Activated CD8-positive, alpha-beta T cell treated with anti-CD3 and anti-CD28 coated beads, Interleukin-2, amount 10 ng/mL, durations not matched to agents 7 days and 5 days (primary cell): ENCODE measurements at regions not wholly inside any gene's neighbourhood (a gene's known extent, or its start where the extent isn't known, plus 50 kb on each side); places are given as distances from the start of the nearest gene placed in this dataset.

Experiments used
- ATAC-seq: fragments of 150-1000 bp; cut with Tn5 transposase; one replicate; pipeline ENCODE4 v1.10.0; 2021; ENCODE audit warnings: moderate library complexity
- CTCF ChIA-PET: fragments of 350-600 bp; sonication (Branson Sonifier 250); formaldehyde crosslinking; loops from one replicate; lab custom pipeline; 2021; ENCODE audit warnings: antibody characterized with exemption; lab: Charles Lee
- POLR2A ChIA-PET: fragments of 350-600 bp; sonication (Branson Sonifier 250); formaldehyde crosslinking; loops from one replicate; lab custom pipeline; 2021; ENCODE audit warnings: antibody characterized with exemption; lab: Charles Lee
- DNase-seq: peaks from one replicate; pipeline ENCODE4 v3.0.0-alpha.2; 2020
- H3K27ac Mint-ChIP-seq: one replicate; pipeline ENCODE4 v1.8.0; 2021; ENCODE audit warnings: mild to moderate bottlenecking, mixed read lengths
- H3K27me3 Mint-ChIP-seq: one replicate; pipeline ENCODE4 v1.8.0; 2021; ENCODE audit warnings: low read depth, mixed read lengths
- H3K36me3 Mint-ChIP-seq: one replicate; pipeline ENCODE4 v1.8.0; 2021; ENCODE audit warnings: low read depth, mixed read lengths
- H3K4me1 Mint-ChIP-seq: one replicate; pipeline ENCODE4 v1.8.0; 2021; ENCODE audit warnings: low read depth, mixed read lengths
- H3K4me3 Mint-ChIP-seq: one replicate; pipeline ENCODE4 v1.8.0; 2021; ENCODE audit warnings: mild to moderate bottlenecking, mixed read lengths
- H3K9me3 Mint-ChIP-seq: one replicate; pipeline ENCODE4 v1.8.0; 2022; ENCODE audit warnings: mixed read lengths; ENCODE audit not compliant: insufficient read depth

DNA sequence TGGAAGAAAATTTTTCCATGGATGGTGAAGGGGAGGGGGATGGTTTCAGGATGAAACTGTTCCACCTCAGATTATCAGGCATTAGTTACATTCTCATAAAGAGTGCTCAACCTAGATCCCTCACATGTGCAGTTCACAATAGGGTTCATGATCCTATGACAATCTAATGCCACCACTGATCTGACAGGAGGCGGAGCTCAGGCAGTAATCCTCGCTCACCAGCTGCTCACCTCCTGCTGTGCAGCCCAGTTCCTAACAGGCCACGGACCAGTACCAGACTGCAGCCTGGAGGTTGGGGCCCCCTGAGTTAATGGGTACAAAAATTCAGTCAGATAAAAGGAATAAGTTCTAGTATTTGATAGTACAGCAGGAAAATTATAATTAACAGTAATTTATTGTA lies 337.2 kb downstream of the NPR3 start:
- no peak overlapping the region for H3K4me3 Mint-ChIP-seq
- POLR2A ChIA-PET: no interaction called here
- ATAC-seq (no peak), DNase-seq (no peak)
- H3K27ac Mint-ChIP-seq: no peak overlapping the region
- no peaks in the 10 kb centered on the region for H3K27me3 Mint-ChIP-seq
- CTCF ChIA-PET: no interaction called here
- H3K4me1 Mint-ChIP-seq: no peaks in the 10 kb centered on the region
- no peaks in the 10 kb centered on the region for H3K36me3 Mint-ChIP-seq
- peaks cover 6% of the 10 kb centered on the region for H3K9me3 Mint-ChIP-seq

DNA sequence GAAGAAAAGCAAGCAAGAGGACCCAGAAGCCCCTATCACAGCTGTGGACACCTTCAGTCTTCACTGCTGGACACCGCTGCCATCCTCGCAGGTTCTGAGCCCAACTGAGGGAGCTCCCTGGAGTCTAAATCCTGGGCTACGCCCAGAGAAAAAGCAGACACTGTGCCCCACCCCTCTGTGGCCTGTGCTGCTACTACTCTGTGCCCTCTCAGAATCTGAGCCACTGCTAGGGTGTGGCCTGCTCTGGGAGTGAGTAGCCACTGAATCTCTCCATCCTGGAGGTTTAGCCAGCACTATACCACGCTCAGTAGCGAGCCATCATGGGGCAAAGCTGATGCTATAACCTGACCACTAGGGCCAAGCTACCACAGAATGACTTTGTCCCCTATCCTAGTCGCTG lies 338.2 kb downstream of the NPR3 start:
- Mint-ChIP-seq H3K27ac (no peak overlapping the region), H3K4me1 (no peaks in the 10 kb centered on the region), H3K4me3 (no peak overlapping the region), H3K27me3 (no peaks in the 10 kb centered on the region), H3K36me3 (no peaks in the 10 kb centered on the region), H3K9me3 (peaks cover 6% of the 10 kb centered on the region)
- DNase-seq: no peak
- CTCF ChIA-PET: no interaction called here
- no peak for ATAC-seq
- POLR2A ChIA-PET: no interaction called here

DNA sequence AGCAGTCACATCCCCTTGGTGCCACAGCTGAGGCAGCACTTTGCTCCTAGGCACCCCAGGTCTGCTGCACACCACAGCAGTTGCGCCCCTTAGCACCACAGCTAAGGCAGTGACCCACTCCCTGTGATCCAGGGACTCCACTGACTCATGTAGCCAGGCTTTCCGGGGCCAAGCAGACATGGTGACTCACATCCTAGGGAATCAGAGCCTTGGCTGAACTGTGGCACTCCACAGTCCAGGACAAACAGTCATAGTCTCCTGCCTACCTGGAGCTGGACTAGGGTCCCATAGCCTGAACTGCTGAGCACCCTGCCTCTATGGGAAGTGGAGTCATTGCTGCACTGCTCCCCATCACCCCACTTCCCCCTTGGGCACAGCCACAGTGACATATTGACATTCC lies 338.7 kb downstream of the NPR3 start:
- ChIA-PET POLR2A (no interaction called here), CTCF (no interaction called here)
- ATAC-seq (no peak), DNase-seq (no peak)
- Mint-ChIP-seq H3K4me1 (no peaks in the 10 kb centered on the region), H3K27ac (no peak overlapping the region), H3K4me3 (no peak overlapping the region), H3K9me3 (peaks cover 6% of the 10 kb centered on the region), H3K27me3 (no peaks in the 10 kb centered on the region), H3K36me3 (no peaks in the 10 kb centered on the region)

DNA sequence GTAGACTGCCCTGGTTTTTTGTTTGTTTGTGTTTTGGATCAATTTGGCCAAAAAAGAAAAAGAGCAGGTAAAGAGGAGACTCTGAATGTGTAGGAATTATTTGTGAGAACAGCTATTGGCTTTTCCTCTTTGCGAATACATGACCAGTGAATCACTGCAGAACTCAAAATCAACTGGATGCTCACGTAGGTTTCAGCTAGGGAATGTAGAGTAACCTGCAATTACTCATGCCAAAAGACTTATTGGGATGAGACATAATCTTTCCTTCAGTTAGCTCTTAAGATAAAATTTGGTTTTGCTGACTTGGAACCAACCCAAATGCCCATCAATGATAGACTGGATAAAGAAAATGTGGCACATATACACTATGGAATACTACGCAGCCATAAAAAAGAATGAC lies 348.0 kb downstream of the NPR3 start:
- Mint-ChIP-seq H3K9me3 (no peaks in the 10 kb centered on the region), H3K4me1 (no peaks in the 10 kb centered on the region), H3K27me3 (no peaks in the 10 kb centered on the region), H3K36me3 (no peaks in the 10 kb centered on the region), H3K27ac (no peak overlapping the region), H3K4me3 (no peak overlapping the region)
- POLR2A ChIA-PET: no interaction called here
- no peak for DNase-seq
- CTCF ChIA-PET: no interaction called here
- ATAC-seq: no peak

DNA sequence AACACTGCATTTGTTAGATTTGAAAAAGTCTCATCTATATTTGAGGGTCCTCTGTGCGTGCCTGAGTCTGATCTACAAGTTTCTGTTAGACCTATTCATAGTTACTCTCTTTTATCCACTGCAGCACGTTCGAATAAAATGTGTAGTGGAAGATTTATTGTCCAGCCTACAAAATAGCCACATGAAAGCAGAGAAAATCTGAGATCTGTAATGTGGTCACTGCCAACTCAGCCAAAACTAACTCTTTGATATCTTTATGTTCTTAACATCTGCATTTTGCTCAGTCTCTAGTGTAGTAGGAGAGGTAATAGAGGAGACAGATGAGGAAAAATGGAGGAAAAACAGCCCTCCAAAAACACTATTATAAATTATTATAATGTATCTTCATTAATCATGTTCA lies 354.0 kb downstream of the NPR3 start:
- ChIA-PET CTCF (no interaction called here), POLR2A (no interaction called here)
- DNase-seq (no peak), ATAC-seq (no peak)
- Mint-ChIP-seq H3K4me3 (no peak overlapping the region), H3K9me3 (no peaks in the 10 kb centered on the region), H3K27me3 (no peaks in the 10 kb centered on the region), H3K36me3 (no peaks in the 10 kb centered on the region), H3K27ac (no peak overlapping the region), H3K4me1 (no peaks in the 10 kb centered on the region)

DNA sequence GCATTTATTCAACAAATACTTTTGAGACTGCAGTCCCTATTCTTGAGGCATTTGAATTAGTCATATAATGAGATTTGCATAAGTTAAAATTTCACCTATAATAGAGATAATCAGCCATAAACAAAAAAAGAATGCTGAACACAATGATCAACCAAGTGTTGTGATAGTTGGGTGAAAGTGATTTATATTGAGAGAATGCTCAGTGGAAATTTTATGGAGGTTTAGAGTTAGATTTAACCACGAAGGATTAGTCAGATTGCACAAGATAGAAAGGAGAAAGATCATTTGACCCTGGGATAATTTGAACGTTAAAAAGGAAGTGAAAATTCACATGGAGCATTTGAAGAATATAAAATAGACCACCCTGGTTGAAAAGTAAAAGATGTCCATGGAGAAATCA lies 356.2 kb downstream of the NPR3 start:
- DNase-seq (no peak), ATAC-seq (no peak)
- no peaks in the 10 kb centered on the region for H3K27me3 Mint-ChIP-seq
- no peaks in the 10 kb centered on the region for H3K4me1 Mint-ChIP-seq
- H3K36me3 Mint-ChIP-seq: no peaks in the 10 kb centered on the region
- ChIA-PET POLR2A (no interaction called here), CTCF (no interaction called here)
- H3K27ac Mint-ChIP-seq: no peak overlapping the region
- no peak overlapping the region for H3K4me3 Mint-ChIP-seq
- no peaks in the 10 kb centered on the region for H3K9me3 Mint-ChIP-seq

DNA sequence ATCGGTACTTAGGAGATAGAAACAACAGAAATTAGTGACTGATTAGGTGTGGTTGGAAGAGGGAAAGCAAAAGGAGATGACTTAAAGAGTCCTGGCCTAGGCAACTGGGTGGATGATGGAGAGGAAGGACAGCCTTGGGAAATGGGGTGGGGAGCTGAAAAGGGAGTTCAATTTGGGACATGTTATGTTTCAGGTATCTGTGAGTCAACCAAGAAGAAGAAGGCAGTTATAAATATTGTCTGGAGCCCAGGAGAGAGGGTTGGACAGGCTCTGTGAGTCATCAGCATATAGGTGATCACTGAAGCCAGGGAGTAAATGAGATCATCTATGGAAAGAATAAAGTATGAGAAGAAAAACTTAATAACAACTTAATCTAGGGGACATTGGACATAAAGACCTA lies 357.7 kb downstream of the NPR3 start:
- no peaks in the 10 kb centered on the region for H3K4me1 Mint-ChIP-seq
- POLR2A ChIA-PET: no interaction called here
- H3K4me3 Mint-ChIP-seq: no peak overlapping the region
- H3K27me3 Mint-ChIP-seq: no peaks in the 10 kb centered on the region
- CTCF ChIA-PET: no interaction called here
- no peak for DNase-seq
- H3K9me3 Mint-ChIP-seq: no peaks in the 10 kb centered on the region
- ATAC-seq: no peak
- H3K36me3 Mint-ChIP-seq: no peaks in the 10 kb centered on the region
- no peak overlapping the region for H3K27ac Mint-ChIP-seq

DNA sequence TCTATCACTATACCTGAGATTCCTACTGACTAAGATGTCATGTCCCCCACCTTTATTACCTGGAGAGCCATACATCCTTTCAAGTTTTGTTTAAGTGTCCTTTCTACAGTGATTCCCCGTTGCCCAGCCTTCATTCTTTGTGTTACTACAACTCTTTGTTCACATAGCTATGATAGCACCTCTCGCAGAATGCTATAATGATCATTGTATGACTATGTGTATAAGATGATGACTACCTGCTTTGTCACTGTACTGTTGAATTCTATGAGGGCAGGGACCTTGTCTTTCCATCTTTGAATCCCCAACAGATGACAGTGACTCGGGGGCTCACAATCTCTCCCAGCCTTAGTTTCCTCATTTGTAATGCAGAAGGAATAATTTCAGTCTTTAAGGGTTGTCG lies 361.2 kb downstream of the NPR3 start:
- Mint-ChIP-seq H3K4me3 (no peak overlapping the region), H3K9me3 (no peaks in the 10 kb centered on the region), H3K36me3 (no peaks in the 10 kb centered on the region), H3K4me1 (no peaks in the 10 kb centered on the region), H3K27me3 (no peaks in the 10 kb centered on the region), H3K27ac (no peak overlapping the region)
- ATAC-seq (no peak), DNase-seq (no peak)
- CTCF ChIA-PET: no interaction called here
- POLR2A ChIA-PET: no interaction called here

DNA sequence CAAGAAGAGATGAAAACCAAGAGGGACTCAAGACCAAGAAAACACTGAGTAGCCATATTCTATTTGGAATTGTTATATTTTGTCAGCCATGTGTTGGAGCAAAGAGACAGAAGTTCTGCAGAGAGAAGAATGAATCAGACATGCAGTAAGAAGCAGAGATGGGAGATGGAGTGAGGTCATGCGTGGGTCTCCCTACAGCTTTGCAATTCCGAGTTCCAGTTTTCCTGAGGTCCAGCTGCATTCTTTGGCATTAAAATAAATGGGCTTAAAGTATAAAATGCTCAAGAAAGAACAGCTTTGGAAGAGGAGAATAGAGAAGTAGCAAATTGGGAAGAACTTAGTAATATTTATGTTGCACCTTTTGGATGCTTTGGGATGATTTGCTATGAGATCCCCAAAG lies 361.6 kb downstream of the NPR3 start:
- no peak overlapping the region for H3K4me3 Mint-ChIP-seq
- ChIA-PET CTCF (no interaction called here), POLR2A (no interaction called here)
- H3K27me3 Mint-ChIP-seq: no peaks in the 10 kb centered on the region
- H3K9me3 Mint-ChIP-seq: no peaks in the 10 kb centered on the region
- DNase-seq (no peak), ATAC-seq (no peak)
- no peaks in the 10 kb centered on the region for H3K4me1 Mint-ChIP-seq
- H3K27ac Mint-ChIP-seq: no peak overlapping the region
- H3K36me3 Mint-ChIP-seq: no peaks in the 10 kb centered on the region

DNA sequence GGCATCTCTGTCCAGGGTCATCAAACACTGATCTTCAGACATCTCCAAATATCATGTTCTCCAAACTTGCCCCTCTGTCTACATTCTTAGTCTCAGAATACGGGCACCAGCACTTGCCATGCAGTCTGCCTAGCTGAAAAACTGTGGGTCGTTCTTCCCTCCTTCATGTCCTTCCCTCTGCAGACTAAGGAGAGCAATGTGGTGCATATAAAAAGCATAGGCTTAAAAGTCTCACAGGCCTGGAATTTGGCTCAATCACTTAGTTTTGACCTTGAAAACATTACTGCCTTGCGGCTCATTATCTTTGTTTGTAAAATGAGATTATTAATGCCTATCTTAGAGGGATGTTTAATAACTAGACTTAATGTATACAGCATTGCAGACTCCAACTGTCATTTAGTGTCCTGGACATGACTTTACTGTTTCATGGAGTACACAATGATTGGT lies 362.8 kb downstream of the NPR3 start:
- no peak for DNase-seq
- ATAC-seq: no peak
- H3K9me3 Mint-ChIP-seq: no peaks in the 10 kb centered on the region
- CTCF ChIA-PET: no interaction called here
- no peaks in the 10 kb centered on the region for H3K4me1 Mint-ChIP-seq
- POLR2A ChIA-PET: interaction anchor here (0.6 kb wide), 1 partner anchor 18 kb away, joined by 3 read pairs; no protein-coding TSS in a partner anchor
- no peak overlapping the region for H3K27ac Mint-ChIP-seq
- H3K27me3 Mint-ChIP-seq: no peaks in the 10 kb centered on the region
- no peaks in the 10 kb centered on the region for H3K36me3 Mint-ChIP-seq
- H3K4me3 Mint-ChIP-seq: no peak overlapping the region

DNA sequence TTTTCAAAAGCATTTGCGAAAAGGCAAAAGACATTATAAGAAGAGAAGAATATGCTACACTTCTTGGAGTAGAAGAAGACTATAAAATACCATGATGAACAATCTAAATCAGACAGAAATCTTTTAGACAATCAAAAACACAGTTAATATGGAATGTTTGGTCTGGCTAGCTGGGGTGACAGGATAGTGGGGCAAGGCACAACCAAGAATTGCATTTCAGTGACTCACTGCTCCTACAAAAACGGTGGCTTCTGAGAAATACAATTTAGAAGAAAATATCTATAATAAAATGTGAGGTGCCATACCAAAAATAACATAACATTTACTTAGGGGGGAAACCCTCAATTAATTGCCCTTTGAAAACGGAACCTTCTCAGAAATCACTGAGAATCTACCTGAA lies 363.4 kb downstream of the NPR3 start:
- no peak for DNase-seq
- Mint-ChIP-seq H3K27me3 (no peaks in the 10 kb centered on the region), H3K27ac (no peak overlapping the region), H3K36me3 (no peaks in the 10 kb centered on the region), H3K4me3 (no peak overlapping the region), H3K9me3 (no peaks in the 10 kb centered on the region), H3K4me1 (no peaks in the 10 kb centered on the region)
- ChIA-PET CTCF (no interaction called here), POLR2A (no interaction called here)
- no peak for ATAC-seq

DNA sequence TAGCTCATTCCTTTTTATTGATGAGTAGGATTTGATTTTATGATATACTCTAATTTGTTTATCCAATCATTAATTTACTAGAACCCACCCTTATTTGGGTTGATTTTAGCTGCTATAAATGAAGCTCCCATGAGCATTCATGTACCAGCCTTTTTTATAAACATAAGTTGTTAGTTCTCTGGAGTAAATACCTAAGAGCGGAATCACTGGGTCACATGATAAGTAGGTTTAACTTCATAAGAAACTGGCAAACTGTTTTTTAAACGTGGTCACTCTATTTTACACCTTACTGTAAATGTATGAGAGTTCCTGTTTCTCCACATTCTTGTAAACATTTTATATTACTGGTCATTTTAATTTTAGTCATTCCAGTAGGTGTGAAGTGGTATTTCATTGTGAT lies 364.6 kb downstream of the NPR3 start:
- ChIA-PET CTCF (no interaction called here), POLR2A (no interaction called here)
- DNase-seq (no peak), ATAC-seq (no peak)
- Mint-ChIP-seq H3K27ac (no peak overlapping the region), H3K4me3 (no peak overlapping the region), H3K36me3 (no peaks in the 10 kb centered on the region), H3K4me1 (no peaks in the 10 kb centered on the region), H3K9me3 (peaks cover 8% of the 10 kb centered on the region), H3K27me3 (no peaks in the 10 kb centered on the region)

DNA sequence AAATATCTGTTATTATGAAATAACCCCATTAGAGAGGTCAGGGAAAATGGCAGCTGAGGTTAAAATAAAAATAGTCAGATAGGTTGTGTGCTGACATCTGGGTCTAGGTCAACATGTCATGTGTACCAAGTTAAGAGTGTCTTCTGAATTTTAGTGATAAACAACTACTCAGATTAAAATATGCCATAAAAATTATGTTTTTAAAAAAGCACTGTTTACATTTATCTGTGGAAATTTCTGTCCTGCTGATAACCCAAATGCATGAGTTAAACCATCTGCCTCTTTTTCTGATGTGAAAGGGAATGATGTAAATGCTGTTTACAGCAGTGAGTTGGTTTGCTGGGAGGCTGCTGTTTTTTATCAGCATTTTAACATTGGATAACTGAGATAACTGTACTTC lies 361.2 kb upstream of the TARS1 start:
- CTCF ChIA-PET: no interaction called here
- ATAC-seq: no peak

More for the DNA sequence above, 361.2 kb upstream of the TARS1 start:
- Mint-ChIP-seq H3K36me3 (no peaks in the 10 kb centered on the region), H3K4me3 (no peak overlapping the region), H3K9me3 (peaks cover 8% of the 10 kb centered on the region), H3K27ac (no peak overlapping the region), H3K4me1 (no peaks in the 10 kb centered on the region), H3K27me3 (no peaks in the 10 kb centered on the region)
- POLR2A ChIA-PET: no interaction called here
- no peak for DNase-seq
